NCI-H2107 (cell line): ENCODE measurements at regions not wholly inside any gene's neighbourhood (a gene's known extent, or its start where the extent isn't known, plus 50 kb on each side); places are given as distances from the start of the nearest gene placed in this dataset.
"Not testable (repeated sequence)": the region's sequence is repeated elsewhere in the genome, so short reads cannot be mapped to it uniquely, and the experiment has no call there.

Source experiments
- DNase-seq: peaks from one replicate; lab custom pipeline; 2025; lab: John Stamatoyannopoulos, UW

GRCh38 chr7:81138870-81139269 lies 220.0 kb upstream of the SEMA3C start:
- DNase-seq, result no peak

- DNase-seq, result no peak
Observed at GRCh38 chr7:81135324-81135723, 216.5 kb upstream of the SEMA3C start.

- no peak for DNase-seq
Observed at GRCh38 chr7:81128011-81128410, 209.2 kb upstream of the SEMA3C start.

- DNase-seq, result no peak
Observed at GRCh38 chr7:81120803-81121202, 202.0 kb upstream of the SEMA3C start.

GRCh38 chr7:81120111-81120510 lies 201.3 kb upstream of the SEMA3C start:
- no peak for DNase-seq

GRCh38 chr7:81114633-81115032 lies 195.8 kb upstream of the SEMA3C start:
- no peak for DNase-seq

- no peak for DNase-seq
Observed at GRCh38 chr7:81112731-81113130, 193.9 kb upstream of the SEMA3C start.

- no peak for DNase-seq
Observed at GRCh38 chr7:81111781-81112540, 193.1 kb upstream of the SEMA3C start.

- no peak for DNase-seq
Observed at GRCh38 chr7:81111358-81111757, 192.5 kb upstream of the SEMA3C start.

GRCh38 chr7:81110673-81111072 lies 191.8 kb upstream of the SEMA3C start:
- no peak for DNase-seq

- DNase-seq, result no peak
Observed at GRCh38 chr7:81098213-81098612, 179.4 kb upstream of the SEMA3C start.

- no peak for DNase-seq
Observed at GRCh38 chr7:81094952-81095351, 176.1 kb upstream of the SEMA3C start.

GRCh38 chr7:81081616-81082015 lies 162.8 kb upstream of the SEMA3C start:
- DNase-seq, result no peak

- no peak for DNase-seq
Observed at GRCh38 chr7:81080553-81080952, 161.7 kb upstream of the SEMA3C start.

GRCh38 chr7:81079746-81080145 lies 160.9 kb upstream of the SEMA3C start:
- no peak for DNase-seq

GRCh38 chr7:81075150-81075549 lies 156.3 kb upstream of the SEMA3C start:
- DNase-seq, result no peak

- no peak for DNase-seq
Observed at GRCh38 chr7:81074406-81074805, 155.6 kb upstream of the SEMA3C start.

- no peak for DNase-seq
Observed at GRCh38 chr7:81073931-81074251, 155.0 kb upstream of the SEMA3C start.

- no peak for DNase-seq
Observed at GRCh38 chr7:81070956-81071355, 152.1 kb upstream of the SEMA3C start.

GRCh38 chr7:81066797-81067196 lies 147.9 kb upstream of the SEMA3C start:
- DNase-seq, result no peak

GRCh38 chr7:81064426-81064825 lies 145.6 kb upstream of the SEMA3C start:
- no peak for DNase-seq

GRCh38 chr7:81062755-81063154 lies 143.9 kb upstream of the SEMA3C start:
- DNase-seq, result no peak

GRCh38 chr7:81057469-81057868 lies 138.6 kb upstream of the SEMA3C start:
- DNase-seq, result not testable (repeated sequence)

- DNase-seq, result no peak
Observed at GRCh38 chr7:81053623-81054022, 134.8 kb upstream of the SEMA3C start.
